HEK293 (cell line): ENCODE measurements at regions not wholly inside any gene's neighbourhood (a gene's known extent, or its start where the extent isn't known, plus 50 kb on each side); places are given as distances from the start of the nearest gene placed in this dataset.

ENCODE experiments used
- ZNF23 ChIP-seq: fragments of 450-650 bp; formaldehyde crosslinking; IDR thresholded peaks from 2 replicates; pipeline ENCODE4 v1.5.1; 2016; ENCODE audit warnings: missing biosample characterization, missing genetic modification characterization, borderline replicate concordance
- ZNF366 ChIP-seq: fragments of 450-650 bp; formaldehyde crosslinking; conservative IDR thresholded peaks from 2 replicates; pipeline ENCODE4 v1.5.1; 2016; ENCODE audit warnings: missing biosample characterization, missing genetic modification characterization
- ZNF830 ChIP-seq: fragments of 450-650 bp; IDR thresholded peaks from 2 replicates; pipeline ENCODE4 v1.5.0; 2018; ENCODE audit warnings: missing biosample characterization, missing genetic modification characterization, low read depth, mild to moderate bottlenecking, moderate library complexity
- TF ChIP-seq, protein P1 (sequence below): fragments of 450-650 bp; formaldehyde crosslinking; IDR thresholded peaks from 2 replicates; pipeline ENCODE4 v1.5.1; 2016; ENCODE audit warnings: missing biosample characterization, missing genetic modification characterization

DNA sequence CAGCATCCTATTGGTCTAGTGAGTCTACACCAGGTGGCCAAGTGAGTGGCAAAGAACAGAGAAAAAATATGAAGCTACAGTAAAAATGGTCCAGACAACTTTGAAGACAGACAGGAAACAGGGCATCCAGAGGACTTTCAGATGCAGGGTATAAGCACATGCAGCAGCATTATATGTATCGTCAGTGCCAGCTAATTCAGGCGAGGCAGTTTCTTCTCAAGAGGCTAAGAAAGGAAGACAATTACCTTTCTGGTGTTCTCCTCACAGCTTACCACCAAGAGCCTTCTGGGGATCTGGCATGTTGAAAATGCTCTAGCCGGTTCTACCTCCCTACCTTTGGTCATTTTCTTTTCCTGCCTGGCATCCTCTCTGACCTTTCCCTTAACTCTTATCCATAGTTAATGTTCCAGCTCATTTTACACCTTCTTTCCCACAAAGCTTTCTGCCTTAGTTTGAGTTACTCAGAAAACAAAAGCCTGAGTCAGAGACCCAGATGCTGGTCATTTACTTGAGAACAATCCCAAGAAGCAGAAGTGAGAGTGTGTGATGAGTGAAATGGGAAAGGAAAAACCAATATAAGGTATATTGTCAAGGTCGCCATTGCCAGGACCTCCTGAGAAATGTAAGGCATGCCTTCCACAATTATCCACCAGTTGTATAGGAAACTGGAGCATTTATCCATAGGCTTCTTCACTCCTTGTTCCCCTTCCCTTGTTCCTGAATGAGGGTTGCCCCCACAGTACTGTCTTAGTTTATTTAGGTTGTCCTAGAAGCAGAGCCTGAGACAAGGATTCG lies 444.1 kb downstream of the PLPP3 start:
- TF ChIP-seq, protein P1, sequence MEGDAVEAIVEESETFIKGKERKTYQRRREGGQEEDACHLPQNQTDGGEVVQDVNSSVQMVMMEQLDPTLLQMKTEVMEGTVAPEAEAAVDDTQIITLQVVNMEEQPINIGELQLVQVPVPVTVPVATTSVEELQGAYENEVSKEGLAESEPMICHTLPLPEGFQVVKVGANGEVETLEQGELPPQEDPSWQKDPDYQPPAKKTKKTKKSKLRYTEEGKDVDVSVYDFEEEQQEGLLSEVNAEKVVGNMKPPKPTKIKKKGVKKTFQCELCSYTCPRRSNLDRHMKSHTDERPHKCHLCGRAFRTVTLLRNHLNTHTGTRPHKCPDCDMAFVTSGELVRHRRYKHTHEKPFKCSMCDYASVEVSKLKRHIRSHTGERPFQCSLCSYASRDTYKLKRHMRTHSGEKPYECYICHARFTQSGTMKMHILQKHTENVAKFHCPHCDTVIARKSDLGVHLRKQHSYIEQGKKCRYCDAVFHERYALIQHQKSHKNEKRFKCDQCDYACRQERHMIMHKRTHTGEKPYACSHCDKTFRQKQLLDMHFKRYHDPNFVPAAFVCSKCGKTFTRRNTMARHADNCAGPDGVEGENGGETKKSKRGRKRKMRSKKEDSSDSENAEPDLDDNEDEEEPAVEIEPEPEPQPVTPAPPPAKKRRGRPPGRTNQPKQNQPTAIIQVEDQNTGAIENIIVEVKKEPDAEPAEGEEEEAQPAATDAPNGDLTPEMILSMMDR (tag by site-specific recombination): no peak
- TF ChIP-seq ZNF830: no peak
- no peak for TF ChIP-seq ZNF366 (tag by site-specific recombination)
- TF ChIP-seq ZNF23: no peak
